ENCODE measurements at regions not wholly inside any gene's neighbourhood (a gene's known extent, or its start where the extent isn't known, plus 50 kb on each side); places are given as distances from the start of the nearest gene placed in this dataset.
"Not testable (repeated sequence)": the region's sequence is repeated elsewhere in the genome, so short reads cannot be mapped to it uniquely, and the experiment has no call there.

DNA sequence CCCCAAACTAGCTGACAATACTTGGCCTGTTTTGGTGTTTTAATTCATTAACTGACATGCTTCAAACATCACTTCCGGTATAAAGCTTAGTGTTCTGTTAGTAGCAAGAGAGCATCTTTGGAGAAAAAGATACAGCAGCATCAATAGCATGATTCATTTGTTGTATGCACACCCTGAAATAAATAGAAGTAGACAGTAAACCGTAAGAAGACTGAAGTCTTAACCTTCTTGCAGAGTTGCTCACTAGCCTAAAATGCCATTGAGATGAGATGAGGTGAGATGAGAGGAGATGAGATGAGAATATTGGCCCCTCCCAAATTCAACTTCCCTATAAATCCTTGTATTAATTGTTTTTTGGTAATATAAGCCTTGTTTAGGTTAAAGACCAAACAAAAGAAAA is 108.8 kb downstream of the TNFSF18 start:
- DNase-seq (ENCODE audit: extremely low read depth, low read depth): no peak
- TF ChIP-seq CTCF (IDR thresholded peaks at IDR 0.05; ENCODE audit: low read depth, low read length): no peak

DNA sequence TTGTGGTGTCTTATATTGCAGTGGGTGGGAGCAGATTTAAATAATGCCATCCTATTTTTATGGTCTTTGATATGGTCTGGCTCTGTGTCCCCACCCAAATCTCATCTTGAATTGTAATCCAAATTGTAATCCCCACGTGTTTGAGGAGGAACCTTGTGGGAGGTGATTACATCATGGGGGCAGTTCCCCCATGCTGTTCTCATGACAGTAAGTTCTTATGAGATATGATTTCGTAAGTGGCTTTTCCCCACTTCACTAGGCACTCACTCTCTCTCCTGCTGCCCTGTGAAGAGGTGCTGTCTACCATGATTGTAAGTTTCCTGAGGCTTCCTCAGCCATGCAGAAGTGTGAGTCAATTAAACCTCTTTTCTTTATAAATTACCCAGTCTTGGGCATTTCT is 107.6 kb downstream of the TNFSF18 start:
- not testable (repeated sequence) for DNase-seq (ENCODE audit: extremely low read depth, low read depth)

- DNase-seq (ENCODE audit: extremely low read depth, low read depth): no peak
- no peak for TF ChIP-seq CTCF (IDR thresholded peaks at IDR 0.05; ENCODE audit: low read depth, low read length)
Observed at GRCh38 chr1:172944931-172945330, 105.8 kb downstream of the TNFSF18 start.

DNA sequence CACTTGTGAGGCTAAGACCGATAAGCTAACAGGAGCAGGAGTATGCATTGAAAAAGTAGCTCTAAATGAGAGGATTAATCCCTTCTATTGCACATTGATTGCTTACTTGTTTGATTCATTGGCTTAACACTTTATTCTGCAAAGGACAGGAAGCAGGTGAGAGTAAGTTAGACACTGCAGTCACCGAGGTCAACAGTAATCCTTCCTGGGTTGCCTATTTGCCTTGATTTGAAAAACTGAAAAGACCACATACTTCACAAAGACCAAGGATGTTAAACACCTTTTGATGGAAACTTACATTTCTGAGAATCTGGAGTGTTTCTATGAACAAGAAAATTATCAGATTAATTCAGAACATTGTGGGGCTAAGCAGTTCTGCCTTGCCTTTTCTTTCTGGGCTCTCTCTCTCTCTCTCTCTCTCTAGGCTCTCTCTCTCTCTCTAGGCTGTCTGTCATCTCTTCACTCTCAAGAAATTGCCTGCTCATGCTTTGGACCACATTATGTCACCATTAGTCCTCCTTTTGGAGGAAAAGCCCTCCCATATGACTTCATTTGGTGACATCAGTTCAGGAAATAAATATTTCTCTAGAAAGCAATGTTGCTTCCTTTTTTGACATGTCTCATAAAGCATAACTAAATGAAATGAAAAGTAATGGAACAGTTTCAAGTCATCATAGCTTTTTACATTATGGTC is 103.8 kb downstream of the TNFSF18 start:
- no peak for TF ChIP-seq CTCF (IDR thresholded peaks at IDR 0.05; ENCODE audit: low read depth, low read length)
- DNase-seq (ENCODE audit: extremely low read depth, low read depth): no peak

- no peak for DNase-seq (ENCODE audit: extremely low read depth, low read depth)
Observed at GRCh38 chr1:172948457-172948856, 102.3 kb downstream of the TNFSF18 start.

GRCh38 chr1:172949096-172949495 is 101.6 kb downstream of the TNFSF18 start:
- no peak for DNase-seq (ENCODE audit: extremely low read depth, low read depth)
- no peak for TF ChIP-seq CTCF (IDR thresholded peaks at IDR 0.05; ENCODE audit: low read depth, low read length)

More at GRCh38 chr1:172948457-172948856, 102.3 kb downstream of the TNFSF18 start:
- TF ChIP-seq CTCF (IDR thresholded peaks at IDR 0.05; ENCODE audit: low read depth, low read length): no peak

- no peak for DNase-seq (ENCODE audit: extremely low read depth, low read depth)
- TF ChIP-seq CTCF (IDR thresholded peaks at IDR 0.05; ENCODE audit: low read depth, low read length): no peak
Observed at GRCh38 chr1:172950528-172950927, 100.2 kb downstream of the TNFSF18 start.

GRCh38 chr1:172951730-172952365 is 98.9 kb downstream of the TNFSF18 start:
- TF ChIP-seq CTCF (IDR thresholded peaks at IDR 0.05; ENCODE audit: low read depth, low read length): no peak
- DNase-seq (ENCODE audit: extremely low read depth, low read depth): no peak

Data from AG09319 (cell line).